PC-9 (cell line): ENCODE measurements at regions not wholly inside any gene's neighbourhood (a gene's known extent, or its start where the extent isn't known, plus 50 kb on each side); places are given as distances from the start of the nearest gene placed in this dataset.

Source experiments
- BruUV-seq: library from RNA; stranded (reverse); fragments of 400-500 nt; replicated peaks from 2 replicates; lab custom pipeline; 2021; lab: Mats Ljungman, UMichigan
- CTCF ChIA-PET: fragments of 300-600 bp; sonication (Branson Sonifier 250); formaldehyde crosslinking; loops from one replicate; lab custom pipeline; 2022; ENCODE audit warnings: antibody characterized with exemption; lab: Charles Lee
- POLR2A ChIA-PET: fragments of 300-600 bp; sonication (Branson Sonifier 250); formaldehyde crosslinking; loops from one replicate; lab custom pipeline; 2022; ENCODE audit warnings: antibody characterized with exemption; ENCODE audit not compliant: unreplicated experiment; lab: Charles Lee
- DNase-seq, 2 experiments: peaks; one replicate each; pipeline versions ENCODE4 v3.0.0 to v3.0.0-alpha.2; 2015 to 2022; ENCODE audit warnings: mixed read lengths in 1 of 2
- H2AFZ ChIP-seq: fragments of 200-600 bp; sonication (generic); 2 replicates; pipeline ENCODE4 v1.8.1; 2017; ENCODE audit warnings: antibody characterized with exemption
- H3F3A ChIP-seq: fragments of 200-600 bp; sonication (generic); 2 replicates; pipeline ENCODE4 v1.8.1; 2017; ENCODE audit warnings: antibody characterized with exemption, mild to moderate bottlenecking, low read depth; ENCODE audit not compliant: insufficient read depth
- H3K27ac ChIP-seq: fragments of 200-600 bp; sonication (generic); 2 replicates; pipeline ENCODE4 v1.6.1; 2016; ENCODE audit warnings: mixed run types
- H3K27me3 ChIP-seq: fragments of 200-600 bp; sonication (generic); 2 replicates; pipeline ENCODE4 v1.6.1; 2016; ENCODE audit warnings: low read depth, mixed run types; ENCODE audit not compliant: insufficient read depth
- H3K36me3 ChIP-seq: fragments of 200-600 bp; sonication (generic); 2 replicates; pipeline ENCODE4 v1.6.1; 2016; ENCODE audit warnings: low read depth, mixed run types
- H3K4me1 ChIP-seq: fragments of 200-600 bp; sonication (generic); replicated peaks from 2 replicates; pipeline ENCODE4 v1.6.1; 2016; ENCODE audit warnings: mixed run types; ENCODE audit not compliant: insufficient read depth
- H3K4me2 ChIP-seq: fragments of 200-600 bp; sonication (generic); 2 replicates; pipeline ENCODE4 v1.6.1; 2017; ENCODE audit warnings: mixed run types
- H3K4me3 ChIP-seq: fragments of 200-600 bp; sonication (generic); 2 replicates; pipeline ENCODE4 v1.6.1; 2016; ENCODE audit warnings: mixed run types
- H3K79me2 ChIP-seq: fragments of 200-600 bp; sonication (generic); 2 replicates; pipeline ENCODE4 v1.6.1; 2017; ENCODE audit warnings: low read depth, mixed run types
- H3K9me2 ChIP-seq: fragments of 200-600 bp; sonication (generic); 2 replicates; pipeline ENCODE4 v1.8.1; 2017; ENCODE audit warnings: mild to moderate bottlenecking; ENCODE audit not compliant: insufficient read depth
- H3K9me3 ChIP-seq: fragments of 200-600 bp; sonication (generic); 2 replicates; pipeline ENCODE4 v1.8.1; 2016; ENCODE audit warnings: low read depth; ENCODE audit not compliant: insufficient read depth
- H4K20me1 ChIP-seq: fragments of 200-600 bp; sonication (generic); 2 replicates; pipeline ENCODE4 v1.8.1; 2017; ENCODE audit not compliant: insufficient read depth
- EZH2 ChIP-seq: fragments of 200-600 bp; sonication (generic); IDR thresholded peaks from 2 replicates; pipeline ENCODE4 v1.8.0; 2017; ENCODE audit warnings: antibody characterized with exemption, low read depth
- intact Hi-C: fragments of 100-400 bp; cut with micrococcal nuclease; formaldehyde crosslinking; loops from one replicate; pipeline ENCODE4 v1.10.0; 2022; ENCODE audit not compliant: unreplicated experiment
- TF ChIP-seq, protein P1 (sequence below): fragments of 200-600 bp; sonication (generic); conservative IDR thresholded peaks from 2 replicates; pipeline ENCODE4 v1.6.1; 2017; ENCODE audit warnings: mixed run types, antibody characterized with exemption, mild to moderate bottlenecking, moderate library complexity

- H3K27ac ChIP-seq: no peak overlapping the region
- CTCF ChIA-PET: no interaction called here
Measured at GRCh38 chr5:113771483-113771882, 258.0 kb downstream of the YTHDC2 start.

GRCh38 chr5:113776168-113776567, 262.7 kb downstream of the YTHDC2 start:
- no peak overlapping the region for H3K4me2 ChIP-seq
- DNase-seq: no peak
- intact Hi-C loops: no loop called here
- H2AFZ ChIP-seq: no peak overlapping the region
- H3F3A ChIP-seq: no peaks in the 10 kb centered on the region
- H3K4me1 ChIP-seq: no peaks in the 10 kb centered on the region
- no peaks in the 10 kb centered on the region for H4K20me1 ChIP-seq
- BruUV-seq: no TSS peak
- no peaks in the 10 kb centered on the region for H3K9me2 ChIP-seq
- no peaks in the 10 kb centered on the region for H3K79me2 ChIP-seq
- H3K27me3 ChIP-seq: no peaks in the 10 kb centered on the region
- ChIA-PET CTCF (no interaction called here), POLR2A (no interaction called here)
- H3K36me3 ChIP-seq: no peaks in the 10 kb centered on the region
- TF ChIP-seq, protein P1, sequence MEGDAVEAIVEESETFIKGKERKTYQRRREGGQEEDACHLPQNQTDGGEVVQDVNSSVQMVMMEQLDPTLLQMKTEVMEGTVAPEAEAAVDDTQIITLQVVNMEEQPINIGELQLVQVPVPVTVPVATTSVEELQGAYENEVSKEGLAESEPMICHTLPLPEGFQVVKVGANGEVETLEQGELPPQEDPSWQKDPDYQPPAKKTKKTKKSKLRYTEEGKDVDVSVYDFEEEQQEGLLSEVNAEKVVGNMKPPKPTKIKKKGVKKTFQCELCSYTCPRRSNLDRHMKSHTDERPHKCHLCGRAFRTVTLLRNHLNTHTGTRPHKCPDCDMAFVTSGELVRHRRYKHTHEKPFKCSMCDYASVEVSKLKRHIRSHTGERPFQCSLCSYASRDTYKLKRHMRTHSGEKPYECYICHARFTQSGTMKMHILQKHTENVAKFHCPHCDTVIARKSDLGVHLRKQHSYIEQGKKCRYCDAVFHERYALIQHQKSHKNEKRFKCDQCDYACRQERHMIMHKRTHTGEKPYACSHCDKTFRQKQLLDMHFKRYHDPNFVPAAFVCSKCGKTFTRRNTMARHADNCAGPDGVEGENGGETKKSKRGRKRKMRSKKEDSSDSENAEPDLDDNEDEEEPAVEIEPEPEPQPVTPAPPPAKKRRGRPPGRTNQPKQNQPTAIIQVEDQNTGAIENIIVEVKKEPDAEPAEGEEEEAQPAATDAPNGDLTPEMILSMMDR: no peak
- no peak for TF ChIP-seq EZH2
- H3K9me3 ChIP-seq: no peaks in the 10 kb centered on the region
- no peak overlapping the region for H3K4me3 ChIP-seq
- no peak overlapping the region for H3K27ac ChIP-seq

More at GRCh38 chr5:113771483-113771882, 258.0 kb downstream of the YTHDC2 start:
- Histone ChIP-seq H3K9me2 (no peaks in the 10 kb centered on the region), H2AFZ (no peak overlapping the region), H3K27me3 (no peaks in the 10 kb centered on the region), H3K4me1 (no peaks in the 10 kb centered on the region), H3F3A (no peaks in the 10 kb centered on the region), H3K4me2 (no peak overlapping the region), H3K79me2 (no peaks in the 10 kb centered on the region), H3K36me3 (no peaks in the 10 kb centered on the region), H3K4me3 (no peak overlapping the region), H4K20me1 (no peaks in the 10 kb centered on the region), H3K9me3 (no peaks in the 10 kb centered on the region)
- intact Hi-C loops: no loop called here
- BruUV-seq: no TSS peak
- DNase-seq: no peak
- no peak for TF ChIP-seq EZH2
- TF ChIP-seq, protein P1: no peak
- POLR2A ChIA-PET: no interaction called here

- H3K9me2 ChIP-seq: no peaks in the 10 kb centered on the region
- H3K27ac ChIP-seq: no peak overlapping the region
- H2AFZ ChIP-seq: no peak overlapping the region
- no peak overlapping the region for H3K4me3 ChIP-seq
- intact Hi-C loops: no loop called here
- no TSS peak for BruUV-seq
- POLR2A ChIA-PET: no interaction called here
- H3F3A ChIP-seq: no peaks in the 10 kb centered on the region
- H3K27me3 ChIP-seq: no peaks in the 10 kb centered on the region
- no peaks in the 10 kb centered on the region for H3K4me1 ChIP-seq
- TF ChIP-seq, protein P1: no peak
- TF ChIP-seq EZH2: no peak
- no peak for DNase-seq
- peak overlapping the region; percentile 36; the same call in 1 of the 2 replicates for H3K4me2 ChIP-seq
- no peaks in the 10 kb centered on the region for H3K36me3 ChIP-seq
- H3K79me2 ChIP-seq: no peaks in the 10 kb centered on the region
- no peaks in the 10 kb centered on the region for H3K9me3 ChIP-seq
- CTCF ChIA-PET: no interaction called here
- H4K20me1 ChIP-seq: no peaks in the 10 kb centered on the region
Measured at GRCh38 chr5:113776832-113777525, 263.5 kb downstream of the YTHDC2 start.
